DMS79 (cell line): ENCODE measurements at regions not wholly inside any gene's neighbourhood (a gene's known extent, or its start where the extent isn't known, plus 50 kb on each side); places are given as distances from the start of the nearest gene placed in this dataset.

Experiments
- DNase-seq: peaks from one replicate; lab custom pipeline; 2025; lab: John Stamatoyannopoulos, UW

DNA sequence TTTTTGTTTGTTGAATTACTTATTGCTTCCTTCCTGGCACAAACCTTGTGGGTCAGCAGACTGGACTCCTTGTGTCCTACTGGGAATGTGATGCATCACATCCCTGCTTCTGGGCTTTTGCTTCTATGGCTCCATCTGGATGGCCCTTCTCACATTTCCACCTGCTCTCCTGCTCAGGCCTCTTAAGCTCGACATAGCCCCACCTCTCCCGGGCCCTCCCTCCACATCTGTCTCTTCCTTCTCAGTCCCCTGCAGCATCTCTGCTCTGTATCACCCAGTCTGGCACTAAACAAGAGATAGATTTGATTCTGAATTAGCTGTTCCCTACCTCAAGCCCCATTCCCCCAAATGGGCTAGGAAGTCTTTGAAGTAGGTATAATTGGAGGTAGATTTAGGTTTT, 356.8 kb downstream of the DHX35 start:
- no peak for DNase-seq

DNA sequence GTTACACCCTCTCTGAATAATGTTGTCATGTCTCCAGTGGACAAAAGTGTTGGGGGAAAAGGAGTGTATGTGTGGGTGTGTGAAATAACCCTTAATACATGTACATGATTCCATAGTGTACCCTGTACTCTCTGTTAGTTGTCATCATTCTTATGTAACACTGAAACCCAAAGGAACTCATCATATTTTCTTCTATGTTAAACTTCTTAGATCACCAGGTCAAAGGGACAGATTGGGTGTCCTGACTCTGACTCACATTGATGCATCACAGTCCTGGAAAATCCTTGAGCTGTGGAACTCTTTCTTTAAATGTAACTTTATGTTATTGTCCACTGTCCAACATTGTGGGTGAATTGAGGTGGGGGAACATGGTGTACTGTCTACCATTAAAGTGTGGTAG, 350.5 kb downstream of the DHX35 start:
- DNase-seq: no peak

DNA sequence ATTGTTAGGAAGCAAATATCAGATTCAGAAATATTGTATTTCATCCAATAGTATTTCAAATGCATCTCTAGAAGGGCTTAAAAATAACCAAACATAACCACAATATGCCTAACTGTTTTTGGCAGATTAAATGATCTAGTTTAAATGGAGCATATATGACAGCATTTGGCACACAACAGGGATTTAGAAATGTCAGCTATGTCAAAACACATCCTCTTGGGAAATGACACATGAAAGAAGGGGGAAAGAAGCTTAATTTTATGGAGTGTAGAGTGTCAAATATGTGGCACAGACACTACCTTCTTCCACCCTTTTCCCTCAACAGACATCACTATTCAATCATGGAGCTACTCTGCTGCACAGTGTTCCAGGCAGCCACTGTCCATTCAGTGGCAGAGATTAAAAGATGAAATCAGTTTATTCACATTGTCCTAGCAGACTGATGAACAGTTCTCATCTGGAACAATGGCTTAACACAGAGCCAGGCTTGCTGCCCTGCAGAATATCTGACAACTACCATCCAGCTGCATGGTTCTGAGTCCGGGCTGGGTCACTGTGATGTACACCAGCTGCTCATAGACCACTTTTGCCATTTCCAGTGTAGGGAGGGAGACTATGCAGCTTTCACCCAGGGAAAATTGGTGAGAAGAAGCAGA, 349.8 kb downstream of the DHX35 start:
- DNase-seq: no peak

DNA sequence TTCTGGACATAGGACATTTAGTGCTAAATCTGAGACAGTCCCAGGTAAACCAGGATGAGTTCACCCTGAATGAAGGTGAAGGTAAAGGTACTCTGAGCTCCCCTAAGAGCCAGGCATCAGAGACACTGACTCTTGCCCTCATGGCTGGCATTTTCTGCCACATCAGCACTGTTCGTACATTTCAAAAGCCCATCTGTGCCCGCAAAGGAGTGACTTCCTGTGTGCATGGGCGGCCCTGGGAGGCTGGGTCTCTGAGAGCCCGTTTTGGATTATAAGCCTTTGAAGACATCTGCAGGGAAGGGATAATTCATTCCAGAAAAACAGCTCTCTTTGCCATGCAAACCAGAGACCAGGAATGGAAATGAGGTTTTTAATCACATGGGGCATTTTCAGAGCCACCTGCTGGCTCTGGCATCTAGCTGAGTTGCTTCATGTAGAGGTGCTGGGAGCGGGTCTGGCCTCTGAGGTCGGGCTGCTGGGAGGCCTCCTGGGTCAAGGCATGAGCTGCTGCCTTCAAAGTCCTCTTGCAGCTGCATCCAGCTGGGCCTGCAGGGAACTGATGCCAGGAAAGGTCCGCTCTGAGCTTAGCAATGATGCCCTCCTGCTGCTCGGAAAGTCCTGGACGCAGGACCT, 348.3 kb downstream of the DHX35 start:
- no peak for DNase-seq

DNA sequence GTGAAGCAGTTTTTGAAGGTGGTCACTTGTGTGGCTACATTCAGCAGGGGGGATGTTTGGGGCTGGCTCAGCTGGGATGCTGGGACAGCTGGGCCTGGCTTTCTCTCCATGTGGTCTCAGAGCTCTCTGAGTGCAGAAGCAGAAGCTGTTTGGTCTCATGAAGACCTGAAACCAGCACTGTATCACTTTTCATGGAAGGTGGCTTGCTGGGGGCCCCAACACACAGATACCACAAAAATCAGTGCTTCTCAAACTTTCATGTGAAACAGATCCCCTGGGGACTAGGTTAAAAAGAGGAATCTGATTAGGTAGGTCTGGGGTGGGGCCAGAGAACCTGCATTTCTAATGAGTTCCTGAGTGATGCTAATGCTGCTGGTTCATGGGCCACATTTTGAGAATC, 347.3 kb downstream of the DHX35 start:
- DNase-seq: no peak

DNA sequence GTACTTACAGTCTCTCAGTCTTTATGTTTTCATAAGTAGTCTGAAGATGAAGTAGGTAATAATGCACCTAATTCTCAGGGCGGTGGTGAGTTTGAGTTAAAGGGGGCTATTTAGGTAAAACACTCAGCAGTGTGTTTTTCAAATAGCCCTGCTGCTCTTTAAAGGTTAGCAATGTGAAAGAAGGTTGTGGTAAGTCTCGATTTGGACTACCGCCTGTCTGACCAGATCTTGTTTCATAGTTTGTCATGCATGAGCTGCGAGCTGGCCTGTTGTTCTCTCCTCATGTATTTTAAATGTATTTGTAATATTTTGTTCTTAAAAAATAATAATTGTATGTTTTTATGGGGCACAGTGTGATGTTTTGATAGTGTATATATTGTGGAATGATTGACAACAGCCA, 340.2 kb downstream of the DHX35 start:
- DNase-seq: no peak

DNA sequence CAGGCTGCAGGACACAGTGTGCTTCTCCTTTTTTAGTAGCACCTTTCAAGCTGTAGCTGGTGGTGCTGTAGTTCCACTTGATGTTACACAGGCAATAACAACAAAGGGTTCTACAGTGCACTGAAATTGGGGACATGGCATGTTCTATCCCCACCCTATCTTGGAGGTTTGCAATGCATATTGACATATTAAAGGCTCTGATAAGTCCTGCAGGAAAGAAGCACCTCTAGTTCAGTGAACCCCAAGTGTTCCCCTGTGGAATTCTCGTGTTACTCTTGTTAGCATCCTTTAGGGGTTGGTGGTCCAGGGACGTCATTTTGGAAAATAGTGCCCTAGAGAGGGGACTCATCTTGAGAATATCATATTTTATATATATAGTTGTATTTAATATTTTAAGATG, 337.6 kb downstream of the DHX35 start:
- DNase-seq: no peak

DNA sequence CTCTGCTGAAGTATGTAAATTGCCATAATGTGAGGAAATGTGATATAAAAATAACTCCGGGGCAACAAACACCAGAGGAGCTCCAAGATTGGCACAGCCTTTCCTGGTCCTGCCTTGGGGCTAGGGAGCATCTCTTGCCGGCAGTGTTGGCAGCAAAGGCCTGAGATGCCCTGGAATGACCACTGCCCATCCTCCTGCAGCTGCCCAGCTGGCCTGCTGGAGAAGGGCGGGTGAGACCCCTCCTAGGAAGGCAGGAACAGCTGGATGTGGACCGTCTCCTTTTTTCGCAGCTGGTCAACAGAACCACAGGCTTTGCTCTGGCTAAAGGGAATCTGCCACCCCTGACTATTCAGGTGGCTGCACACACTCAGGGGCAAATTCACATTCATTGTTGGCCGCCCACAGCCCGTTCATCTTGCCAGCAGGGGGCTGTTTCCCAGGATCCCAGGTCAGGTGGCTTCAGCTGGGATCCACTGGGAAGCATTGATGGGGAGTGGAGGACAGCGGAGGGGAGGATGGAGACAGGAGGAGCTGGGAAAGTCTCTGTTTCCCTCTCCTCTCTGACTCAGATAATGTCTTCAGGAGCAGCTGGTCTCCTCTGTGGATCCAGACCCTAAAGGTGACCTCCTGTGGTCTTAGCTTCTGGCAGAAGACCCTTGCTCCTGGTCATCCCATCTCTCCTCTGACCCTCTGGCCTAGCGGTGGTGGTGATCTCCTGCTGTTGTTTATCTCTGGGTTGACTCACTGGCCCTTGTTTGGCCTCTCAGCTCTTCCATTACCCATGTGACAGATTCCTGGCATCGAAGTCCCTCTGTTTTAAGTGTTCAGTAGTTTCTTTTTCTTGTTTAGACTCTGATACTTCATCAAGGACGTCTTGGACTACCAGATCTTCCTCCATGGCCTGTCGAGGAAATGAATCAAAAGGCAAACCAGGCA, 336.7 kb downstream of the DHX35 start:
- DNase-seq: no peak

DNA sequence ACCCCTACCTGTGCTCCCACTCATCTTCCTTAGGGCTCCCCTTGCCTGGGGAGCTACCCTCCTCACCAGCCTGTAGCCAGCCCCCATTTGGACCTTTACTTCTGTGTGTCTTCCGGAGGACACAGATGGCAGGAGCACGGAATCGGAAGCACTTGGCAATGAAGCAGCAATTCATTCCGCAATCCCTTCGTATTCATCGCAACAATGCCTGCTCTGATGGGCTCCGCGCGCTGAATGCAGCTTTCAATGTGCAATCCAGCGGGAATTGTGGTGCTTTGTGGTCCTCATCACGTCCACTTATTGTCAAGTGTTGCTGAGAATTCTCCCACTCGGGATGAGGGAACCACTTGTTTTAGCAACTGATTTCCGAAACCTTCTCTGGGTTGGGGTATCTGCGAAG, 336.0 kb downstream of the DHX35 start:
- no peak for DNase-seq

DNA sequence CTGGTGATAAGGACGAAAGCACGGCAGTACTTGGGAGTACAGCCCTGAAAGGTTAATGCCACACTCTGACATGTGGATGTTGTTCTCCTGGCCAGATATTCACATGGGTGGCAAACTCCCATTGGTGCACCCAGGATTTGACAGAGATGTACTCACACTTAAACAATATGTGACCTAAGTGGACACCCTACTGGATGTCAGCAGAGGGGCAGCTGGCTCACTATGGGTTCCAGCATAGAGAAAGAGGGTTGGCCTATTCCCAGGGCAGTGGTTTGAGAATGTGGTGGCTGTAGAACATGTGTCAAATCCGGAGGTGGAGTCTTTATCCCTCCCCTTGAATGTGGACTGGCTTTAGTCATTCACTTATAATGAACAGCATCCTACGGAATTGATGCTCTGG, 333.2 kb downstream of the DHX35 start:
- no peak for DNase-seq

DNA sequence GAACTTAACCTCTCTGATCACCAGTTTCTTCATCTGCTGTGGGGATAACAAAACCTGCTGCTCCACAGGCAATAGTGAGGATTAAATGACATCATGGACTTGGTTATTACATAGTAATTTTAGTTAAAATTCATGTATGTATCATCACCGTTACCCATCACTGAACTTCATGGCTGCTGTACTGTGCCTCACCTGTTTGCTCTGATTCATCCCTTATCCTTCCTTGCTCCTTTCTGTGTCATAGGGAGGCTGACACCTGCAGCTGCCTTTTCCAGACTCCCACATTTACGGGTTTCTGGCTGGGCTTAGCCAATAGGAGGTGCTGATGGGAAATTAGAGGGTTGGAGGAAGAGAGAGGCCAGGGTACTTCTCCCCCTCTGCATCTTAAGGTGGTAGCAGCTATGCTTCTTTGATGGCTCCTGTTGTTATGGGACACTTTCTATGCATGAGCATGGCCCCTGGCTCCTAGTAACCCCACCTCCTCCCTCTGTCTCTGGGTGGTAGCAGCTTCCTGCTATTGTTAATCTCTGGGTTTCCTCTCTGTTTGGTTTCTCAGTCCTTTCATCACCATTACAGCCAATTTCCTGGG, 332.1 kb downstream of the DHX35 start:
- no peak for DNase-seq

DNA sequence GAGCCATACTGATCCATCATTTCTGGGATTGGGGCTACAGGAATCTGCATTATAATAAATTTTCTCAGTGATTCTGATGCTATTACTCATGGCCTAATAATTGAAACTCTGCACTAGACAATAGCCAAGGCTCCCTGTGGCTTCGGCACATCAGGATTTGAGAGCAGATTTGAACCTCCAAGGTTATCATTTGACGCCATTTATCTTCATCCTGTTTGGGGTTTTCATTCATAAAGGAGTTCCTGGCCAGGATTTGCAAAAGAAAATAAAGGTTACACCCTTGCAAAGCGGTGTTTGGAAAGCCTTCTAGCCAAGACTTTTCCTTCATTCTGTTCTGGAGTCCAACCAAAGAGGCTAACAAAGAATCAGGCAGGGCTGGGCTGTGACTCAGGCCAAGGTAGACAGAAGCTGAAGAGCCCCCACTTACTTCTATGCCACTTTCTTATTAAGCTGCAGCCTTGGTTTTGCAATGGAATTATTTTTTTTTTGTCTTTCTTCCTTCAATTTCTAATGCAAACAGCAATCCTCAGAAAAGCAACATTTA, 330.1 kb downstream of the DHX35 start:
- DNase-seq: no peak

DNA sequence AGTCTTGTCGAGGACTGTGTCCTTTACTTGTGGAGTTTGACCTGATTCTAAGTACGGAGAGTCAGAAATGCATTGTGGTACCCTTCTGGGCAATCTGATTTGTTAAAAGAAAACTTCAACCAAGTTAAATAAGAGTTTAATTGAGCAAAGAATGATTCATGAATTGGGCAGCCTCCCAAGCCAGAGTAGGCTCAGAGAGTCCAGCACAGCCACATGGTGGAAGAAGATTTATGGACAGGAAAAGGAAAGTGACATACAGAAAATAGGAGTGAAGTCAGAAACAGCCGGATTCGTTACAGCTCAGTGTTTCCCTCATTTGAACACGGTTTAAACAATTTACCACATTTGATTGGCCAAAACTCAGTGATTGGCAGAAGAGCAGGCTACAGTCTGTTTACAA, 329.2 kb downstream of the DHX35 start:
- DNase-seq: no peak

DNA sequence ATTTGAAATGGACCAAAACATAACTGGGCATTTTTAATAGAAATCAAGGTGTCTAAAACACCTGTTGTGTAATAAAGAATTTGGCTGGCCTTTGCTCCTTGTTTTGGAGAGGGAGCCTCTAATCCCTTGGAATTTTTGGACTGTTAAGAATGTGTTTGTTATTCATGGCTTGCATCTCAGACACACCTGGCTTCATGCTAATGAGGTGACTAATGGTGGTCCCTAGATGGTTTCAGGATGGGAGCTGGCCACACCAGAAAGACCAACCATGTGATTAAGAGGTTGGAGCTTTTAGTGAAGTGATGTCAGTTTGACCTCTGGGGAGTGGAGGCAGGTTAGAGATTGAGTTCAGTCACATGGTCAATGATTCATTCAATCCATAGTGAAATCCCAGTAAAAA, 328.4 kb downstream of the DHX35 start:
- no peak for DNase-seq

DNA sequence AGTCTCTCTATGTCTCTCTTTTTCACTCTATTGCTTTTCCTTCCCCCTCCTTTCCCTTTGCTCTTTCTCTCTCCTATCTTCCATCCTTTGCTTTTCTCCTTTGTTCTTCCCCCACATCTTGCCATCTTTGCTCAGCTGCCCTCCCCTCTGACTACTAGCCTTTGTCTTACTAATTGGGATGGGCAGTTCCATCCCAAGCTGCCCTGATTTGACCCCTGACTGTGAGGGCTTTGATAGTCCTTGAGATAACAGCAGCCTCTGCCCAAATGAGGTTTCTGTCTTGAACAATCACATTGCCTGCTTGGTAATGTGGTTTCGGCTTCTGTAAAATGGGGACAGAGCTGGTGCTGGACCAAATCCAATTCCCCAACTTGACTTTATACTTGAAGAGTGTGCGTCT, 327.7 kb downstream of the DHX35 start:
- DNase-seq: no peak

DNA sequence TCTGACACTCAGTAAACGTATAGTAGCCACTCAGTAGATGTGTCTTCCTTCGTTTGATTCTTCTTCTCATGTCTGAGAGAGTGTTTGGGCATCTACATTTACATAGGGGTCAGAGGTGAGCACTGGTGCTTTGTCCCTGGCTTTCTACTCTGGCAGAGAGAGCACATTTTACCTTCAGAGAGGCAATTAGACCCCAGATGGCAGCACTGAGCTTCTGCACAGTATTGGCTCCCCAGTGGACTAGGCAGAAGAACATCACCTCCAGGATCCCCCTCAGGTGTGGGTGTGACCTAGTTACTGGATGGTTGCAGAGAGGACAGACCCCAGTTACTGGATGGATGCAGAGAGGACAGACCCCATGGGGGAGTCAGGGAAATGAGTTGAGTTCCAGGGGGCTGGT, 327.2 kb downstream of the DHX35 start:
- no peak for DNase-seq

DNA sequence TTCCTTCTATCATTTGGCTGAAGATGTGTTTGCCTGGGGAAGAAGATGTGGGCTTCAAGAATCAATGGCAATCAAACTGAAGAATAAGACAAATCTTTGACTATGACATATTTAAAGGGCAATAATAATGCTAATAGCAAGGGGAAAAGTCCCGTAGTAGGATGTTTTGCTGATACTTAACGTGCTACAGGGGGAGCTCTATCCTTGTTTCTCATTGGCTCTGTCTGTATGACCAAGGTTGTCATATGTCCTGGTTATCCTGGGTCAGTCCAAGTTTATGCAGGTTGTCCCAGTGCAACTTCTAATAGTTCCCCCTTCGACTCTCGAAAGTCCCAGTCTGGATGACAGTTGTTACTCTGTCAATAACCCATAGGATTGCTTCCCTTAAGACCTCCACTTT, 321.3 kb downstream of the DHX35 start:
- DNase-seq: no peak

DNA sequence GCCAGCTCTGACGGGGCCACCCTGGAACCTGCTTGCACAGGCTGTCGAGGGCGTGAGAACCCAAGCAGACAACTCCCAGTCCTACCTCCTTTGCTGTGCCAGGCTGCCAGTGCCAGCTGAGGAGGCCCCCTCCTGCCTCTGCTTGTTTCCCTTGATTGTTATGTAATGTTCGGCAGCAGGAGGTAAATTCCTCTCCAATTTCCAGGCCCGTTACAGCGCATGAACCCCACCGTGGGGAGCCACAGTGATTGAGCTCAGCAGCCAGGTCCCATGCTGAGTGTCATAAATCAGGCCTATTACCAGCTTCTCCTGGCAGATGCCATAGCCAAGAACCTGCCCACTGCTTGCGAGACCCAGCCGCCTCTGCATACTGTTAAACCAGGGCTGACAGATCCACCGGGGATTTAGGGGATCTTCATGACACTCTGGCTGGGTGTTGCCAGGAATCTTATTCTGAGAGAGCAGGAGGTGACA, 320.5 kb downstream of the DHX35 start:
- no peak for DNase-seq

DNA sequence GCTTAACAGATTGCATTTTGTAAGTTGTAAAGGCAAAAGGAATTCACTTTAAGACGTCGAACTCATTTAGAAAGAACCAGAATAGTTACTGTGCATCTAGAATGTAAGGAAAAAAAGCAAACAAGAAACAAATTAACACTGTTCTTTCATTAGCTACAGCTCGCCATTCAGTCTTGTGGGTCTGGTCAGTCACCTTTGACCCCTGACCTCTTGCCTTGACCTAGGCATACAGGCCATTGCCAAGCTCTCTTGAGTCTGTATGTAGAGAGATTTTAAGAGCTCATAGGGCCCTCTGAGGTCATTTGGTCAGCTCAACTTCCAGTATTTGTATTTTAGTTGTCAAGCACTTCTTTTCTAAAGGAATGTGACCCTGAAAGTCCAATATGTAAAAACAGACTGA, 318.7 kb downstream of the DHX35 start:
- no peak for DNase-seq

DNA sequence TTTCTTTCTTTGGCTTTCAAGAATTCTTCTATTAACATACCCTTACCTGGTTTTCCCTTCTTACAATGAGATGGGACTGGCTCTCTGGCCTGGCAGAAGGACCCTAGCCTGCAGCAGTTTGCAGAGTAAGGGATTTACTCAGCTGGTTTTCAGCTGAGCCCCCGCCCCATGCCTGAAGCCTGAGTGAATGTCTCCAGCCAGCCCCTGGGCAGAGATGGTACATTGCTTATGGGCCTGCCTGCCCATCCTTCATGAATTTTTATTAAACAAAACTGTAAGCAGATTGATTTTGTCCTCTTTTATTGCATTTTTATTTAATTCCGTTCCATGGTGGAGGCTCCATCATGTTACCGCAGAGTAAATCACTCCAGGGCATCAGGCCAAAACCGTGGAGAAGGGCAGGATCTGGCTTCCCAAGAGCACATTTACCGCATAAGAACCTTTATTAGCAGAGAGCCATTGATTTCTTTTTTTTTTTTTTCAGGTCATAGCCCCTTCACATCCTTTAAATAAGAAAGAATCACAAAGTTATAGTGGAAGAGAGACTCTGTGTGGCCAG, 316.2 kb downstream of the DHX35 start:
- no peak for DNase-seq

DNA sequence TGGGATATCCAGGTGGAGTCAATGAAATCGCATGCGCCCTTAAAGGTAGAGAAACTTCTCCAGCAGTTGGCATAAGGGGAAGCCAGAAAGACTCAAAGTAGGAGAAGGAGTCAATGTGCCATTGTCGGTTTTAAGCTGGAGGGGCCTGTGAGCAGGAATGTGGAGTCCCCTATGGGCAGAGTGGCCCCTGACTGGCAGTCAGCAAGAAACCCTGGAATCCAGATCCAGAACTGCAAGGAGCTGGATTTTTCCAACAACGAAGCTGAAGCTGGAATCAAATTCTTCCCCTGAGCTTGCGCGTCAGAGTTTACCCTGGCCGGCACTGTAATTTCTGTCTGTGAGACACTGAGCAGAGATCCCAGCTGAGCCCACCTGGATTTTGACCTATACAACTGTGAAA, 315.0 kb downstream of the DHX35 start:
- DNase-seq: no peak
